T-helper 2 cell treated with Interferon-gamma antibody and Interleukin-4, amounts not matched to agents 100 ng/mL and 5 ng/mL, for 36 hours (primary cell): ENCODE measurements at regions not wholly inside any gene's neighbourhood (a gene's known extent, or its start where the extent isn't known, plus 50 kb on each side); places are given as distances from the start of the nearest gene placed in this dataset.

ENCODE experiments used
- intact Hi-C: fragments of 100-400 bp; cut with micrococcal nuclease; formaldehyde crosslinking; loops from one replicate; pipeline ENCODE4 v1.15.1; 2023

- intact Hi-C loops = no loop called here
These were observed 134.8 kb downstream of the TMEM26 start for GRCh38 chr10:61318429-61318828.

GRCh38 chr10:61317706-61318105 lies 135.5 kb downstream of the TMEM26 start:
- intact Hi-C loops = no loop called here

- intact Hi-C loops = no loop called here
These were observed 136.4 kb downstream of the TMEM26 start for GRCh38 chr10:61316676-61317265.

- intact Hi-C loops = no loop called here
These were observed 138.9 kb downstream of the TMEM26 start for GRCh38 chr10:61314273-61314672.

- intact Hi-C loops = no loop called here
These were observed 139.7 kb downstream of the TMEM26 start for GRCh38 chr10:61313460-61313859.

- intact Hi-C loops = no loop called here
These were observed 148.4 kb downstream of the TMEM26 start for GRCh38 chr10:61304746-61305145.

GRCh38 chr10:61302124-61302523 lies 151.1 kb downstream of the TMEM26 start:
- intact Hi-C loops = no loop called here

GRCh38 chr10:61301575-61301974 lies 151.6 kb downstream of the TMEM26 start:
- intact Hi-C loops = no loop called here

GRCh38 chr10:61299841-61300240 lies 153.3 kb downstream of the TMEM26 start:
- intact Hi-C loops = no loop called here

- intact Hi-C loops = no loop called here
These were observed 154.0 kb downstream of the TMEM26 start for GRCh38 chr10:61299156-61299555.

- intact Hi-C loops = no loop called here
These were observed 155.0 kb downstream of the TMEM26 start for GRCh38 chr10:61298194-61298593.

GRCh38 chr10:61296161-61296560 lies 157.0 kb downstream of the TMEM26 start:
- intact Hi-C loops = no loop called here

- intact Hi-C loops = no loop called here
These were observed 159.1 kb downstream of the TMEM26 start for GRCh38 chr10:61294131-61294530.

- intact Hi-C loops = loop anchor here (5.0 to 10.0 kb wide), 11 partner anchors 105 to 1442 kb away; partner anchors contain the start of genes ARID5B, CCDC6 and RHOBTB1
These were observed 163.4 kb downstream of the TMEM26 start for GRCh38 chr10:61289813-61290212.

- intact Hi-C loops = loop anchor here (5.0 to 10.0 kb wide), 11 partner anchors 108 to 1446 kb away; partner anchors contain the start of genes ARID5B, CCDC6 and RHOBTB1
These were observed 166.5 kb downstream of the TMEM26 start for GRCh38 chr10:61286686-61287085.

- intact Hi-C loops = loop anchor here (2.0 to 10.0 kb wide), 12 partner anchors 109 to 1447 kb away; partner anchors contain the start of genes ARID5B, CCDC6 and RHOBTB1
These were observed 167.4 kb downstream of the TMEM26 start for GRCh38 chr10:61285749-61286148.

GRCh38 chr10:61284222-61284890 lies 168.8 kb downstream of the TMEM26 start:
- intact Hi-C loops = loop anchor here (1.0 to 10.0 kb wide), 8 partner anchors 110 to 1380 kb away; partner anchors contain the start of genes ARID5B, CCDC6 and RHOBTB1

- intact Hi-C loops = loop anchor here (1.0 to 10.0 kb wide), 8 partner anchors 111 to 1379 kb away; partner anchors contain the start of genes ARID5B, CCDC6 and RHOBTB1
These were observed 169.5 kb downstream of the TMEM26 start for GRCh38 chr10:61283481-61284221.

GRCh38 chr10:61283066-61283465 lies 170.1 kb downstream of the TMEM26 start:
- intact Hi-C loops = loop anchor here (10.0 kb wide), 6 partner anchors 112 to 1378 kb away; partner anchors contain the start of genes ARID5B, CCDC6 and RHOBTB1

- intact Hi-C loops = loop anchor here (10.0 kb wide), 6 partner anchors 114 to 1376 kb away; partner anchors contain the start of genes ARID5B, CCDC6 and RHOBTB1
These were observed 172.9 kb downstream of the TMEM26 start for GRCh38 chr10:61280303-61280702.

GRCh38 chr10:61279400-61279799 lies 173.8 kb downstream of the TMEM26 start:
- intact Hi-C loops = no loop called here

- intact Hi-C loops = no loop called here
These were observed 174.6 kb downstream of the TMEM26 start for GRCh38 chr10:61278556-61278955.
